Keratinocyte (primary cell): ENCODE measurements at regions not wholly inside any gene's neighbourhood (a gene's known extent, or its start where the extent isn't known, plus 50 kb on each side); places are given as distances from the start of the nearest gene placed in this dataset.

Source experiments
- DNase-seq: peaks from one replicate; pipeline ENCODE4 v3.0.0-alpha.2; 2011; ENCODE audit warnings: low read depth, missing footprints, low spot score
- FAIRE-seq: peaks from 2 replicates; lab custom pipeline; 2011; peaks lifted over from hg19 to GRCh38; lab: Jason Lieb, UNC
- H2AFZ ChIP-seq: 2 replicates; pipeline ENCODE4 v1.6.0; 2012; ENCODE audit warnings: low read length, control low read depth, inconsistent platforms; ENCODE audit not compliant: control insufficient read depth
- H3K27ac ChIP-seq: 2 replicates; pipeline ENCODE4 v1.5.1; 2011; ENCODE audit warnings: low read length; ENCODE audit not compliant: control insufficient read depth, insufficient read depth
- H3K27me3 ChIP-seq: 3 replicates; pipeline ENCODE4 v1.6.0; 2011; ENCODE audit warnings: low read length; ENCODE audit not compliant: control insufficient read depth, insufficient read depth; ENCODE audit errors: extremely low read depth
- H3K36me3 ChIP-seq, 2 experiments: 2 replicates in 1 of 2; 3 replicates in 1 of 2; pipeline ENCODE4 v1.5.1; 2011; ENCODE audit warnings: low read length in 2 of 2, mild to moderate bottlenecking in 1 of 2; ENCODE audit not compliant: control insufficient read depth in 2 of 2, insufficient read depth in 2 of 2; ENCODE audit errors: extremely low read depth in 1 of 2
- H3K4me1 ChIP-seq: 3 replicates; pipeline ENCODE4 v1.5.1; 2011; ENCODE audit warnings: low read length; ENCODE audit not compliant: control insufficient read depth, insufficient read depth; ENCODE audit errors: extremely low read depth
- H3K4me2 ChIP-seq: 3 replicates; pipeline ENCODE4 v1.6.0; 2011; ENCODE audit warnings: low read depth, low read length; ENCODE audit not compliant: control insufficient read depth, insufficient read depth; ENCODE audit errors: extremely low read depth
- H3K4me3 ChIP-seq, 3 experiments: fragments of 200-600 bp in 1 of 3; sonication (generic) in 1 of 3; 2 replicates in 2 of 3; 3 replicates in 1 of 3; pipeline ENCODE4 v1.5.1; 2011 to 2016; ENCODE audit warnings: low read length in 3 of 3, mild to moderate bottlenecking in 3 of 3, control low read depth in 2 of 3, inconsistent platforms in 1 of 3, low read depth in 1 of 3, mixed read lengths in 1 of 3, mixed run types in 1 of 3, moderate library complexity in 1 of 3; ENCODE audit not compliant: control insufficient read depth in 2 of 3, insufficient read depth in 2 of 3; ENCODE audit errors: extremely low read depth in 1 of 3
- H3K79me2 ChIP-seq: 2 replicates; pipeline ENCODE4 v1.6.0; 2012; ENCODE audit warnings: low read length; ENCODE audit not compliant: control insufficient read depth, insufficient read depth
- H3K9ac ChIP-seq: 3 replicates; pipeline ENCODE4 v1.6.0; 2011; ENCODE audit warnings: low read length; ENCODE audit not compliant: control insufficient read depth, insufficient read depth; ENCODE audit errors: extremely low read depth
- H3K9me1 ChIP-seq: 3 replicates; pipeline ENCODE4 v1.6.0; 2011; ENCODE audit warnings: low read length; ENCODE audit not compliant: control insufficient read depth, insufficient read depth; ENCODE audit errors: extremely low read depth
- H3K9me3 ChIP-seq: 2 replicates; pipeline ENCODE4 v1.5.1; 2012; ENCODE audit warnings: low read depth, low read length; ENCODE audit not compliant: control insufficient read depth
- H4K20me1 ChIP-seq: 3 replicates; pipeline ENCODE4 v1.6.0; 2011; ENCODE audit warnings: low read length; ENCODE audit not compliant: control insufficient read depth, insufficient read depth; ENCODE audit errors: extremely low read depth
- CTCF ChIP-seq, 3 experiments: IDR thresholded peaks in 1 of 3; conservative IDR thresholded peaks in 1 of 3; optimal IDR thresholded peaks in 1 of 3; 2 replicates in 2 of 3; 3 replicates in 1 of 3; pipeline versions ENCODE3 to v1.5.1; 2011; ENCODE audit warnings: low read length in 3 of 3, mild to moderate bottlenecking in 3 of 3, moderate library complexity in 2 of 3, control low read depth in 1 of 3, inconsistent platforms in 1 of 3; ENCODE audit not compliant: insufficient read depth in 2 of 3; ENCODE audit errors: extremely low read depth in 1 of 3
- EZH2 ChIP-seq: IDR thresholded peaks from one replicate; pipeline ENCODE4 v1.6.1; 2012; ENCODE audit warnings: inconsistent platforms, mild to moderate bottlenecking, low read length, moderate library complexity
- dilution Hi-C: fragments of 300-500 bp; cut with MboI; formaldehyde crosslinking; loops from one replicate; pipeline ENCODE4 v1.7.0; 2020; ENCODE audit warnings: low sequenced_read_pairs; ENCODE audit not compliant: extremely low pct_ligation_motif_present

- no peak for DNase-seq
- Histone ChIP-seq H3K9me3 (no peaks in the 10 kb centered on the region), H2AFZ (no peak overlapping the region), H3K36me3 (no peaks in the 10 kb centered on the region), H3K79me2 (no peaks in the 10 kb centered on the region), H3K9ac (no peak overlapping the region), H3K4me2 (no peak overlapping the region), H3K27ac (no peak overlapping the region), H3K27me3 (no peaks in the 10 kb centered on the region), H3K4me3 (no peak overlapping the region), H3K4me1 (no peaks in the 10 kb centered on the region), H4K20me1 (no peaks in the 10 kb centered on the region), H3K9me1 (no peaks in the 10 kb centered on the region)
- dilution Hi-C loops = no loop called here
- no peak for FAIRE-seq
- TF ChIP-seq CTCF (optimal IDR thresholded peaks at IDR 0.05 in 1 of 3, IDR thresholded peaks at IDR 0.05 in 1 of 3, conservative IDR thresholded peaks at IDR 0.05 in 1 of 3; ENCODE audit: extremely low read depth in 1 of 3, insufficient read depth in 2 of 3, low read length in 3 of 3) (no peak), EZH2 (no peak)
Observed at GRCh38 chr12:30859226-30859625, 67.3 kb upstream of the TSPAN11 start.

GRCh38 chr12:30858471-30858870 lies 68.1 kb upstream of the TSPAN11 start:
- Histone ChIP-seq H3K36me3 (no peaks in the 10 kb centered on the region), H3K27ac (no peak overlapping the region), H3K9me1 (no peaks in the 10 kb centered on the region), H3K27me3 (no peaks in the 10 kb centered on the region), H3K4me1 (no peaks in the 10 kb centered on the region), H3K79me2 (no peaks in the 10 kb centered on the region), H2AFZ (no peak overlapping the region), H3K4me3 (no peak overlapping the region), H3K4me2 (no peak overlapping the region), H3K9ac (no peak overlapping the region), H3K9me3 (no peaks in the 10 kb centered on the region), H4K20me1 (no peaks in the 10 kb centered on the region)
- DNase-seq (no peak), FAIRE-seq (no peak)
- dilution Hi-C loops = no loop called here
- TF ChIP-seq CTCF (optimal IDR thresholded peaks at IDR 0.05 in 1 of 3, IDR thresholded peaks at IDR 0.05 in 1 of 3, conservative IDR thresholded peaks at IDR 0.05 in 1 of 3; ENCODE audit: extremely low read depth in 1 of 3, insufficient read depth in 2 of 3, low read length in 3 of 3) (no peak), EZH2 (no peak)
